ENCODE measurements at regions not wholly inside any gene's neighbourhood (a gene's known extent, or its start where the extent isn't known, plus 50 kb on each side); places are given as distances from the start of the nearest gene placed in this dataset.

DNA sequence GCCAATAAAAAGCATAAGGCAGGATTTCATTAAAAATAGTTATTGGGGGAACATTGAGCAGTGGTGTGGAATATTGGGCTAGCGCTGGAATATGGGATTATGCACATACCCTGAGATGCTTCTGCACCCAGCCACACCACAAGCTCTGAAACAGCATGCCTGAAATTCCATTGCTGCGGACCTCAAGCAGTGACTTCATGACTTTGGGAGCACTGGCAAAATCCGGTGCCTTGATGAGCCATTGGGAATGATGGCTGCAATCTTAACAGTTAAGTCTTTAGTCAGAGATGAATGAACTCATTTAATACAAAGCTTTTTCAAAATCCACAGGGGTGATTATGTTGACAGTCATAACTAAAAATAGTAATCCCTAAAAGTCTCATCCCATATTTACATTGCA is 274.7 kb upstream of the MTPN start:
- in situ Hi-C loops (cut with MboI; ENCODE audit: low pct_unique_long_range_greater_than_20kb, low sequenced_read_pairs, unreplicated experiment) = no loop called here
- DNase-seq (ENCODE audit: low spot score) = no peak
- TF ChIP-seq CTCF (IDR thresholded peaks at IDR 0.05; ENCODE audit: extremely low read depth, insufficient read depth, missing control alignments) = no peak

DNA sequence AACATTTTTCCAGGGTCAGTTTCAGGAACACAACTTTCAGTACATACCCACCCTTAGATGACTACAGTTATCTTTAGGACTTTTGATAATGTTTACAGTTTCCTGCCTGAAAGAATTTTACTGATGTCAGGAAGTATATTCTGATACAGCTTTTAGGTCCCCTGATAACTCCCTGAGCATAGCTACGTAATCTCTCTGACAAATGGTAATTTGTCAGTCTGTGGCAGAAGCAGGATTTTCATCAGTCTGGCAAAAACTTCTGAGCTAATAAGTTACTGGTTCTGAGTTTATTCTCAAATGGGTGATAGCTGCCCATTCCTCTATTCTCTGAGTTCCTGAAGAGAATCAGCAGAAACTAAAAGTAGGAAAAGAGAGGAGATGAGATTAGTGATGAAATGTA is 270.1 kb upstream of the MTPN start:
- DNase-seq (ENCODE audit: low spot score) = no peak
- in situ Hi-C loops (cut with MboI; ENCODE audit: low pct_unique_long_range_greater_than_20kb, low sequenced_read_pairs, unreplicated experiment) = no loop called here
- TF ChIP-seq CTCF (IDR thresholded peaks at IDR 0.05; ENCODE audit: extremely low read depth, insufficient read depth, missing control alignments) = no peak

- no peak for TF ChIP-seq CTCF (IDR thresholded peaks at IDR 0.05; ENCODE audit: extremely low read depth, insufficient read depth, missing control alignments)
- DNase-seq (ENCODE audit: low spot score) = no peak
- in situ Hi-C loops (cut with MboI; ENCODE audit: low pct_unique_long_range_greater_than_20kb, low sequenced_read_pairs, unreplicated experiment) = no loop called here
These were observed 268.3 kb upstream of the MTPN start for GRCh38 chr7:136245327-136246004.

DNA sequence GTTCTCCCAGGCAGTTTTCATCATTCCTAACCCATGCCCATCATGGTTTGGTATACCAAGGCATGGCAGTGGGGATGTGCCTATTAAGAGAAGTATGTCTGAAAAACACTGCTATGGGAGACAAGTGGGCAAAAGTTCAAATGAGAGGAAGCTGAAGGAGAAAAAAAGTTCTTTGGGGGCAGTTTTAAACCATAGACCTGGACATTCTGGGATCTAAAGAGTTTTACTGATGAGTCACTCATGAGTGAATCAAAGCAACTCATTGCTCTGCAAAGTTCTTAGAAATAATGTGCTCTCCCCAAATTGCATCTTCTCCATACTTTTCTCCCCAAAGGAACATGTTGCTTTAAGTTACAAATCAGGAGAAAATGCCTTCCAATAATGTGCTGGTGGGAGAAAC is 256.9 kb upstream of the MTPN start:
- in situ Hi-C loops (cut with MboI; ENCODE audit: low pct_unique_long_range_greater_than_20kb, low sequenced_read_pairs, unreplicated experiment) = no loop called here
- TF ChIP-seq CTCF (IDR thresholded peaks at IDR 0.05; ENCODE audit: extremely low read depth, insufficient read depth, missing control alignments) = no peak
- DNase-seq (ENCODE audit: low spot score) = no peak

- no peak for DNase-seq (ENCODE audit: low spot score)
- TF ChIP-seq CTCF (IDR thresholded peaks at IDR 0.05; ENCODE audit: extremely low read depth, insufficient read depth, missing control alignments) = no peak
- in situ Hi-C loops (cut with MboI; ENCODE audit: low pct_unique_long_range_greater_than_20kb, low sequenced_read_pairs, unreplicated experiment) = no loop called here
These were observed 253.1 kb upstream of the MTPN start for GRCh38 chr7:136230210-136230609.

- in situ Hi-C loops (cut with MboI; ENCODE audit: low pct_unique_long_range_greater_than_20kb, low sequenced_read_pairs, unreplicated experiment) = no loop called here
- DNase-seq (ENCODE audit: low spot score) = no peak
- TF ChIP-seq CTCF (IDR thresholded peaks at IDR 0.05; ENCODE audit: extremely low read depth, insufficient read depth, missing control alignments) = no peak
These were observed 252.6 kb upstream of the MTPN start for GRCh38 chr7:136229790-136230189.

All from GM13977 (cell line).